ENCODE measurements at regions not wholly inside any gene's neighbourhood (a gene's known extent, or its start where the extent isn't known, plus 50 kb on each side); places are given as distances from the start of the nearest gene placed in this dataset.

DNA sequence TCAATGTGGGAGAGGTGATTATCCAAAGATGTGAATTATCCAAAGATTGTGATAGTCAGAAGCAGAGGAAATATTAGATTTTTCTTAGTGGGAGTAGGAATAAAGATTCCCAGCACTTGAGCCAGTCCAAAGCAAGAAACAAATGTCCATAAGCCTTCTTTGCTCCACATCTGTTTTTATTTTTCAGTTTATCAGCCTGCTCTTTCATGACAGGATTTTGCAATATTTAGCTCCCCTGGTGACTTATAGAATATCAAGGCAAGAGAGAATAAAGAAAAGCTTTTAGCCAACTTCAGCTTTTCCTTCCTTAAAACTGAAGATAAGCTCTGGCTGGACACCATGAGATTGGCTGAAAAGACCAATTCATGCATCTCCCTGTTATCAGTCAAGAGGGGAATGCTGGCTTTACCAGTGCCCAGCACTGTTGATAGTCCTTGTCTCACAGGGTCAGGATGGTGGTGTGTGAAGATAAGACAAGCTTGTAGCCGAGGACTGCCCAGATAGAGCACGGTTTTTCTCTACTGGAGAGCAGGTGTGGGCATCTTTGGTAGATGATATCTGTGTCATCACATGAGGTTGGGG lies 706.5 kb downstream of the KCNJ2 start:
- Histone ChIP-seq H2AFZ (no peak overlapping the region), H3K9me2 (ENCODE audit: insufficient read depth) (no peaks in the 10 kb centered on the region), H3K79me2 (ENCODE audit: low read depth) (no peaks in the 10 kb centered on the region), H3K4me1 (replicated peaks; ENCODE audit: insufficient read depth) (no peaks in the 10 kb centered on the region), H3K36me3 (ENCODE audit: low read depth) (no peaks in the 10 kb centered on the region), H3F3A (ENCODE audit: insufficient read depth, low read depth) (no peaks in the 10 kb centered on the region), H3K4me3 (no peak overlapping the region), H4K20me1 (ENCODE audit: insufficient read depth) (no peaks in the 10 kb centered on the region), H3K9me3 (ENCODE audit: insufficient read depth, low read depth) (no peaks in the 10 kb centered on the region), H3K4me2 (no peak overlapping the region), H3K27ac (no peak overlapping the region), H3K27me3 (ENCODE audit: insufficient read depth, low read depth) (no peaks in the 10 kb centered on the region)
- intact Hi-C loops (cut with micrococcal nuclease; ENCODE audit: unreplicated experiment): no loop called here
- BruUV-seq (replicated peaks): no TSS peak
- TF ChIP-seq EZH2 (IDR thresholded peaks at IDR 0.05; ENCODE audit: low read depth): no peak
- TF ChIP-seq, protein P1, sequence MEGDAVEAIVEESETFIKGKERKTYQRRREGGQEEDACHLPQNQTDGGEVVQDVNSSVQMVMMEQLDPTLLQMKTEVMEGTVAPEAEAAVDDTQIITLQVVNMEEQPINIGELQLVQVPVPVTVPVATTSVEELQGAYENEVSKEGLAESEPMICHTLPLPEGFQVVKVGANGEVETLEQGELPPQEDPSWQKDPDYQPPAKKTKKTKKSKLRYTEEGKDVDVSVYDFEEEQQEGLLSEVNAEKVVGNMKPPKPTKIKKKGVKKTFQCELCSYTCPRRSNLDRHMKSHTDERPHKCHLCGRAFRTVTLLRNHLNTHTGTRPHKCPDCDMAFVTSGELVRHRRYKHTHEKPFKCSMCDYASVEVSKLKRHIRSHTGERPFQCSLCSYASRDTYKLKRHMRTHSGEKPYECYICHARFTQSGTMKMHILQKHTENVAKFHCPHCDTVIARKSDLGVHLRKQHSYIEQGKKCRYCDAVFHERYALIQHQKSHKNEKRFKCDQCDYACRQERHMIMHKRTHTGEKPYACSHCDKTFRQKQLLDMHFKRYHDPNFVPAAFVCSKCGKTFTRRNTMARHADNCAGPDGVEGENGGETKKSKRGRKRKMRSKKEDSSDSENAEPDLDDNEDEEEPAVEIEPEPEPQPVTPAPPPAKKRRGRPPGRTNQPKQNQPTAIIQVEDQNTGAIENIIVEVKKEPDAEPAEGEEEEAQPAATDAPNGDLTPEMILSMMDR (conservative IDR thresholded peaks at IDR 0.05): no peak
- no peak for DNase-seq
- CTCF ChIA-PET: no interaction called here
- POLR2A ChIA-PET (ENCODE audit: unreplicated experiment): no interaction called here

DNA sequence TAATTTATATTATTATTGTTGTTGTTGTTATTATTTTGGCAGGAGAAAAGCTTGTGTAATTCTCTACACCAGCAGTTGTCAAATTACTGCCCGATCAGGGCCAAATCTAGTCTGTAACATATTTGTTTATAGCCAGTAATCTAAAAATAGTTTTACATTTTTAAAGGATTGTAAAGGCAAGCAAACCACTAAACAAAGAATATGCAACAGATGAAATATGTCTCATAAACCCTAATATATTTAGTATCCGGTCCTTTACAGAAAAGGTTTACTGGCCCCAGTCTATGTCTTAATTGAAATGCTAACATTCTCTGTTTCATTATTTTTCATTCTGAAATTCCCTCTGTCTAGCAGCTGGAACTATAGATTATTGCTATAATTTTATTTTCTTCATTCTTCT lies 709.5 kb downstream of the KCNJ2 start:
- no peaks in the 10 kb centered on the region for H3K9me2 ChIP-seq (ENCODE audit: insufficient read depth)
- no peak for DNase-seq
- no peaks in the 10 kb centered on the region for H4K20me1 ChIP-seq (ENCODE audit: insufficient read depth)
- no TSS peak for BruUV-seq (replicated peaks)
- TF ChIP-seq, protein P1 (conservative IDR thresholded peaks at IDR 0.05): no peak
- TF ChIP-seq EZH2 (IDR thresholded peaks at IDR 0.05; ENCODE audit: low read depth): no peak
- no peaks in the 10 kb centered on the region for H3F3A ChIP-seq (ENCODE audit: insufficient read depth, low read depth)
- H3K9me3 ChIP-seq (ENCODE audit: insufficient read depth, low read depth): no peaks in the 10 kb centered on the region
- POLR2A ChIA-PET (ENCODE audit: unreplicated experiment): interaction anchor here (0.6 kb wide), 1 partner anchor 12 kb away, joined by 4 read pairs; no protein-coding TSS in a partner anchor
- H3K4me1 ChIP-seq (replicated peaks; ENCODE audit: insufficient read depth): no peaks in the 10 kb centered on the region
- H3K4me3 ChIP-seq: no peak overlapping the region
- intact Hi-C loops (cut with micrococcal nuclease; ENCODE audit: unreplicated experiment): no loop called here
- no peak overlapping the region for H3K4me2 ChIP-seq
- no peaks in the 10 kb centered on the region for H3K36me3 ChIP-seq (ENCODE audit: low read depth)
- CTCF ChIA-PET: no interaction called here
- no peak overlapping the region for H3K27ac ChIP-seq
- H3K27me3 ChIP-seq (ENCODE audit: insufficient read depth, low read depth): no peaks in the 10 kb centered on the region
- no peak overlapping the region for H2AFZ ChIP-seq
- no peaks in the 10 kb centered on the region for H3K79me2 ChIP-seq (ENCODE audit: low read depth)

DNA sequence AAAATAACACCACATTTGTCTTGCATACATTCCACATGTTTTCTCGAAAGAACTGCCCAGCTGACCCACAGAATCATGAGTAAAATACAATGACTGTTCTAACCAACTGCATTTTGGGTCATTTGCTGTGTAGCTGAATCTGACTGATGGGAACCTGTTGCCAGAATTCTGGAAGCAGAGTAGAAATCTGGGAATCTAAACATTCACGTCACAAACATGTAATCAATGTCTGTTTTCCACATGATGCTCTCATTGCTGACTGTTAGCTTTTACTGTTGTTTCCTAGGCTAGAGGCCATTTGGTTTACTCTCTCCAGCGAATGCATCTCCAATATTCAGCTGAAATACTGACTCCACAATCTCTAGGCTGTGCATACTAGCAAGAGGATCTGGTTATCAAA lies 710.1 kb downstream of the KCNJ2 start:
- BruUV-seq (replicated peaks): no TSS peak
- Histone ChIP-seq H3F3A (ENCODE audit: insufficient read depth, low read depth) (no peaks in the 10 kb centered on the region), H3K9me3 (ENCODE audit: insufficient read depth, low read depth) (no peaks in the 10 kb centered on the region), H3K4me3 (no peak overlapping the region), H3K27ac (no peak overlapping the region), H3K9me2 (ENCODE audit: insufficient read depth) (no peaks in the 10 kb centered on the region), H3K36me3 (ENCODE audit: low read depth) (no peaks in the 10 kb centered on the region), H4K20me1 (ENCODE audit: insufficient read depth) (no peaks in the 10 kb centered on the region), H3K4me2 (no peak overlapping the region), H3K27me3 (ENCODE audit: insufficient read depth, low read depth) (no peaks in the 10 kb centered on the region), H3K4me1 (replicated peaks; ENCODE audit: insufficient read depth) (no peaks in the 10 kb centered on the region), H3K79me2 (ENCODE audit: low read depth) (no peaks in the 10 kb centered on the region), H2AFZ (no peak overlapping the region)
- ChIA-PET CTCF (no interaction called here), POLR2A (ENCODE audit: unreplicated experiment) (no interaction called here)
- intact Hi-C loops (cut with micrococcal nuclease; ENCODE audit: unreplicated experiment): no loop called here
- DNase-seq: no peak
- no peak for TF ChIP-seq EZH2 (IDR thresholded peaks at IDR 0.05; ENCODE audit: low read depth)
- TF ChIP-seq, protein P1 (conservative IDR thresholded peaks at IDR 0.05): no peak

Data from PC-9 (cell line).